ENCODE measurements at regions not wholly inside any gene's neighbourhood (a gene's known extent, or its start where the extent isn't known, plus 50 kb on each side); places are given as distances from the start of the nearest gene placed in this dataset.

DNA sequence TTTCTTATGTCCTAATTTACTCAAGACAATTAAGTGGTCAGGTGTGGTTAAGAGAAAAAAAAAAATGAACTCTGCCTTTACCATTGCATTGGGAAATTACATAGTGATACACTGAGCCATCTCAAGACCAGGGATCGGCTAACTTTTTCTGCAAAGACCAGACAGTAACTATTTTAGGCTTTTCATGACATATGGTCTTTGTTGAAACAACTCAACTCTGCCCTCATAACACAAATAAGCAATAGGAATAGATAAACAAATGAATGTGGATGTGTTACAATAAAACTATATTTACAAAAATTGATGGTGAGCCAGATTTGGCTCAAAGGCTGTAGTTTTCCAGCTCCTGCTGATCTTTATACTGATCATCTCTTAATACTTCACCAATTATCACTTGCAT lies 632.6 kb upstream of the INTU start:
- TF ChIP-seq, protein P1, sequence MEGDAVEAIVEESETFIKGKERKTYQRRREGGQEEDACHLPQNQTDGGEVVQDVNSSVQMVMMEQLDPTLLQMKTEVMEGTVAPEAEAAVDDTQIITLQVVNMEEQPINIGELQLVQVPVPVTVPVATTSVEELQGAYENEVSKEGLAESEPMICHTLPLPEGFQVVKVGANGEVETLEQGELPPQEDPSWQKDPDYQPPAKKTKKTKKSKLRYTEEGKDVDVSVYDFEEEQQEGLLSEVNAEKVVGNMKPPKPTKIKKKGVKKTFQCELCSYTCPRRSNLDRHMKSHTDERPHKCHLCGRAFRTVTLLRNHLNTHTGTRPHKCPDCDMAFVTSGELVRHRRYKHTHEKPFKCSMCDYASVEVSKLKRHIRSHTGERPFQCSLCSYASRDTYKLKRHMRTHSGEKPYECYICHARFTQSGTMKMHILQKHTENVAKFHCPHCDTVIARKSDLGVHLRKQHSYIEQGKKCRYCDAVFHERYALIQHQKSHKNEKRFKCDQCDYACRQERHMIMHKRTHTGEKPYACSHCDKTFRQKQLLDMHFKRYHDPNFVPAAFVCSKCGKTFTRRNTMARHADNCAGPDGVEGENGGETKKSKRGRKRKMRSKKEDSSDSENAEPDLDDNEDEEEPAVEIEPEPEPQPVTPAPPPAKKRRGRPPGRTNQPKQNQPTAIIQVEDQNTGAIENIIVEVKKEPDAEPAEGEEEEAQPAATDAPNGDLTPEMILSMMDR (IDR thresholded peaks at IDR 0.05; ENCODE audit: insufficient read depth, low read depth, low read length, missing control alignments) = no peak
- no peak for DNase-seq (ENCODE audit: low read depth)
- no peak overlapping the region for H3K4me3 ChIP-seq (ENCODE audit: low read depth, low read length)

DNA sequence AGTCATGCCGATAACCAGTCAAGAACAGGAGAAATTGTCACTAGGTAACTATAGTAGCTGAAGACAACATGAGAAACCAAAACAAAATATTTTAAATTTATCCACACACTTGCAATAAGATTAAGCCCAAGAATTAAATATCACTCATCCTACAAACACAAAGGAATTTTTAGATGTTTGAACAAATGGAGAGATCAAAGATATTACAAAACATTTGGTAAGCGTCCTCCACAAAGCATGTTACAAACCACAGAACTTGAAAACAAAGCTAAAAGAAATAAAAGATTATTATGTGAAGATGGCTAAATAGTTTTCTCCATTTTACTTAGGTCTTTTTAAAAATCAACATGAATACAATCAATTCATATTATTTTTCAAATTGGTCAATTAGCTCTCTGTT lies 631.9 kb upstream of the INTU start:
- no peak overlapping the region for H3K4me3 ChIP-seq (ENCODE audit: low read depth, low read length)
- TF ChIP-seq, protein P1 (IDR thresholded peaks at IDR 0.05; ENCODE audit: insufficient read depth, low read depth, low read length, missing control alignments) = no peak
- no peak for DNase-seq (ENCODE audit: low read depth)

DNA sequence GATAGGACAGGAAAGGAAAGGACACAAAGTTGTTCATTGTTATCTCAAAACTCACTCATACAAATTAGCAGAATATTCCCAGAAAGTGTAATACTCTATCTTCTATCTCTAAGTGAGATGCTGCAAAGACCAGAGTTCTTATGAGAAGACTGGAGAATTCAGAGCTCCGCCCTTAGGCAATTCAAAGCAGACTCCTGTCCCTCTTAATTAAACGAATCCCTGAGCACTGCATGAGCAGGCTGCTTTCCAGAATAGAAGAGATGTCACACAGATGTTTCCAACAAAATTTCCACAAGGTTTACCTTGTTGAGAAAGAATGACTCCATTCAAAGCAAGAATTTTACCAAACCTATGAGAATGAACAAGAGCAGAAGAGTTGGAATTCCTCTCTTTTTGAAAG lies 630.8 kb upstream of the INTU start:
- no peak for DNase-seq (ENCODE audit: low read depth)
- no peak overlapping the region for H3K4me3 ChIP-seq (ENCODE audit: low read depth, low read length)
- TF ChIP-seq, protein P1 (IDR thresholded peaks at IDR 0.05; ENCODE audit: insufficient read depth, low read depth, low read length, missing control alignments) = no peak

DNA sequence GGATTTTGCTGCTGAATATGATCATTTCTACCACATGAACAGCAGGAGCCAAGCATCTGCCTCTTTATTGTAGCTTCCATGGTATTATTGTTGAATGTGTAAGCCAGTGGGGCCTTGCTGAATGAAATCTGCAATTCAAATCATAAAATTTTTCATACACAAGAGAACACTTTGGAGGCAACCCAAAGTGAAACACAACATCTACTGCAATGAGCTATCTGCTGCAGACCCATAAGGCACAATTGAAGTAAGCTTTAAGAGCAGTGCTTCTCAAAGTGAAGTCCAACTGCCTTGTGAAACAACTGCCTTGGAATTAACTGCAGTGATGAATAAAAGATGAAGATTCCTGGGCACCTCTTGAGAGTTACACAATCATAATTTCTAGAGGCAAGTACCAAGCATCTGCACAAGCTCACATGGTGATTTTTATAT lies 626.3 kb upstream of the INTU start:
- TF ChIP-seq, protein P1 (IDR thresholded peaks at IDR 0.05; ENCODE audit: insufficient read depth, low read depth, low read length, missing control alignments) = no peak
- H3K4me3 ChIP-seq (ENCODE audit: low read depth, low read length) = no peak overlapping the region
- DNase-seq (ENCODE audit: low read depth) = no peak

DNA sequence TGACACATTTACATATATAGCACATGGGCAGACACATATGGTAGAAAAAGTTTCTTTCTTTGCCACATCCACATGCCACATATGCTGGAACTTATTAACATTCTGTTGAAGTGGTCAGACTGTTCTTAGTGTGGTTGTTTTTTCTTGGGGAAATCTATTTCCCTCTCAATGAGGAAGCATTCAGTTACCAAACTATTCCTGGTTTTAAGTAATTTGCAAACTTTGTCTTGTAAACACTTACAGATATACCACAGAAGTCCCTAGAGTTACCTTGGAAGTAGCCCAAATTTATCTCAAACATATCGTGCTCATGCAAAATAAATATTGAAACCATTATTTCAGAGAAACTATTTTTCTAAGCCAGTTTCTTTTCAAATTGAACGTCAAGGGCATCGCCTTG lies 625.5 kb upstream of the INTU start:
- no peak overlapping the region for H3K4me3 ChIP-seq (ENCODE audit: low read depth, low read length)
- TF ChIP-seq, protein P1 (IDR thresholded peaks at IDR 0.05; ENCODE audit: insufficient read depth, low read depth, low read length, missing control alignments) = no peak
- DNase-seq (ENCODE audit: low read depth) = no peak

DNA sequence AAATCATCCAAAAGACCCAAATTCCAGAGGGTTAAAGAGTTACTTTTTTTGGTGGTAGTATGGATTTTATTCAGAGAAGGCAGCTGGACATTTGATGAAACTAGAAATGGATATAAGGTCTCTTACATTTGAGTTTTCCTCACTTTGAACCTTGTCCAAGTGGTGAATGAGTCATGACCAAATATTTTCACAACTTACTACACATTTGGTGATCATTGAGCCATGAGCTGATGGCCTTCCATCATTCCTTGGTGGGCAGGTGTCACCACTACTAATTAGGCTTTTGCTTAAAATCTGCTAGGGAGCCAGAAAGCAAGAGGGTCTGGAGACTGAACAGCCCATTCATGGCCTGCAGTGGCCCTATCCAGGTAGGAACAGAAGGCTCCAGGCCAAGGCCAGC lies 620.2 kb upstream of the INTU start:
- DNase-seq (ENCODE audit: low read depth) = no peak
- TF ChIP-seq, protein P1 (IDR thresholded peaks at IDR 0.05; ENCODE audit: insufficient read depth, low read depth, low read length, missing control alignments) = no peak
- no peak overlapping the region for H3K4me3 ChIP-seq (ENCODE audit: low read depth, low read length)

DNA sequence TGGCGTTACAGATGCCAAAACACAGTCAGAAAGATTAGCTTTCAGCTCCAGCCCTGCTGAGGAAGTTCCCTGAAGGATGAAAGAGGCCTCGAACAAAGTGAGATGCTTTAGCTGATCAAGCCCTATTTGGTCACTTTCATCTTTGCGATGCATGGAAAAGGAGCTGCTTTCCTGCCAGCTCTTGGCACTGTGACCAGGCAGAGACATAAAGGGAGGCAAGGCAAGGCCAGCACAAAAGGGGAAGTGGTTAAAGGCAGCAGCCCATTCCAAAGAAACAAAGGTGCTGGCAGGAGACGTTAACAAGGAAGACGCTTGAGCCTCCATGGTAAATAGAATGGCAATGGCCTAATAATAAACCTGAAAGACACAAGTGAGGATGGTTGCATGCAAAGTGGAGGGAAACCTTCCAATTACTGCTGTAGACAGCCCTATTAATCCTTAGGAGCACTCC lies 617.1 kb upstream of the INTU start:
- no peak for DNase-seq (ENCODE audit: low read depth)
- no peak overlapping the region for H3K4me3 ChIP-seq (ENCODE audit: low read depth, low read length)
- TF ChIP-seq, protein P1 (IDR thresholded peaks at IDR 0.05; ENCODE audit: insufficient read depth, low read depth, low read length, missing control alignments) = no peak

Data from GM12865 (cell line).